HG03378 (cell line): ENCODE measurements at regions not wholly inside any gene's neighbourhood (a gene's known extent, or its start where the extent isn't known, plus 50 kb on each side); places are given as distances from the start of the nearest gene placed in this dataset.
A peak's percentile ranks its signal among the peaks of the same experiment; 100 is the strongest.

Experiments used
- ATAC-seq: cut with Tn5 transposase; IDR thresholded peaks from one replicate; pipeline ENCODE4 v1.9.1; 2021; ENCODE audit warnings: mild to moderate bottlenecking, moderate library complexity; ENCODE audit not compliant: unreplicated experiment

DNA sequence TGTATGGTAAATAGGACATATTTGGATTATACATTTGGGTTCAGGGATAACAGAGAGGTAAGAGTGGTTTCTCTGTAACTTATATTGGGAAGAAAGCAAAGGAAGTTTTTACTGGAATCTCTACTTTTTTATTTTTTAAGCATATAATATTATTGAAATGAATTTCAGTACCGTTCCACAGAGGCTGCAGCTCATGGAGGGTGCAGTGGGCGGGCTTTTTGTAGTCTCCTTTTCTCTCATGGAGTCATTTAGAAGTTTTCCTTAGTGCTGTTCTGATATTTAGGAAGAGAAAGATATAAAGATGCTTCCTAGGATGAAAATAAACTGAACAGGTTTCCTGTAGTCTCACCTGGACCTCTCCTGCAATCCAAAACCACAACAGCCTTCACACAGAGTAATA is 1153.3 kb upstream of the TMEFF2 start:
- no peak for ATAC-seq

- ATAC-seq = no peak
Observed at GRCh38 chr2:193336781-193337180, 1142.0 kb upstream of the TMEFF2 start.

DNA sequence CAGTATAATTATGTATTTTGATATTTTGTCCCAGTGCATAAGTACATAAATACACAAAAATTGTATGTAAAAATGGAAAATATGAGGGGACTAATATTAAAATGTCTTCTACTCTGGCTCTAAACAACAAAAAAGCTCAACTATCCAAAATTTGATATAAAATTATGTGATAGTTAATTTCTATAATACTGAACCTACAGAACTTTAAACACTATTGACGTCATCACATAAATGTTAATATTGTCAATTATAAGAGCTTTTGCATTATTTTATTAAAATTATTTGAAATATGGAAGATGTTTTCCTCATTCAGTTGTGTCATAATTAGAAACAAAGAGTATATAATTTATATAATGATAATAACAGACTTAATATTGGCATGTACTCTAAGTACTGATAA is 1139.7 kb upstream of the TMEFF2 start:
- no peak for ATAC-seq

GRCh38 chr2:193333539-193333938 is 1138.8 kb upstream of the TMEFF2 start:
- ATAC-seq = no peak

DNA sequence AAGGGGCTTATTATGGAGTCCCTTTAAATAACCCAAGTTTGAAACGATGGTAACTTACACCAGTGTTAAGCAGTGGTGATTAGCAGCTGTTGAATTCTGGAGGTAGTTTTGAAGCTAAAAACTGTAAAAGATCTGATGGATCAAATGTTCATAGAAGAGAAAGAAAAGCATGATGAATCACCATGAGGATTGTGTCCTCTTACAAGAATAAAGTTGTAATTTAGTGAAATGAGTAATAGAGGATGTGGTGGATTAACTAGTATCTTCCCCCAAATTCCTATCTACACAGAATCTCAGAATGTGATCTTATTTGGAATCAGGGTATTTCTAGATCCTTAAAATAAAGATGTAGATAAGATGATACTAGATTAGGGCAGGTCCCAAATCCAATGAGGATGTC is 1138.2 kb upstream of the TMEFF2 start:
- ATAC-seq = no peak

DNA sequence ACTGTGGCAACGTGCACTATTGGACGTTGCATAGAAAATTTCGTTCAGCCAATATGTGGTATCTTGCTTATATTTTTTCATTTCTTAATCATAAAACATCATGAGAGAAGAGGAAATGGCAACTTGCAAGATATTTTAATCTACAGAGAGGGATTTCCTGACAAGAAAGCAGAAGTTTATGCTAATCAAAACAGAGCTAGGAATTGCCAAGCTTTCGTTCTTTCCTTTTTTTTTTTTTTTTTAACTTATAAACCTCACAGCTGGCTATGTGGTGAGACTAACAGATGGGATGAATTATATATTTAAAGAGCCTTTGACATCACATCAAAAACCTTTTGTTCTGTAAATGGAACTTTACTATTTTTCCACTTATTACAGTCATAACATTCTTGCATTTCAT is 1136.9 kb upstream of the TMEFF2 start:
- no peak for ATAC-seq

GRCh38 chr2:193326296-193326695 is 1131.6 kb upstream of the TMEFF2 start:
- no peak for ATAC-seq

- no peak for ATAC-seq
Observed at GRCh38 chr2:193315428-193316091, 1120.8 kb upstream of the TMEFF2 start.

DNA sequence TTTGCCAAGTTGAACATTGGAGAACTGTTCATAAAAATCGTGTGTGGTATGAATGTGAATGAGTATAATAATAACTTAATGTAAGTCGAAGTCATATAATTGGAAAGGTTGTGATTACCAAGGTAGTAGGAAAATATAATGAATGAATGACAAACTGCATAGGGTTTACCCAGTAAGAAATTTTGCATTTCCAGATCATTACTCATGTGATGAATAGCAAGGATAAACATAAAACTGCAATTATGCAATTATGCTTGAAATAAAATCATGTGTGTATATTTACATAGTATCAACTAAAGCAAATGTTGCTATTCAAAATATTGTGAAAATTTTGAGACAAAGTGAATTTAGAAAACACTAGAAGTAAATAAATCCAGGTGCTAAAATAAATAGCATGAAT is 1108.7 kb upstream of the TMEFF2 start:
- ATAC-seq = no peak

GRCh38 chr2:193294371-193294770 is 1099.6 kb upstream of the TMEFF2 start:
- no peak for ATAC-seq

DNA sequence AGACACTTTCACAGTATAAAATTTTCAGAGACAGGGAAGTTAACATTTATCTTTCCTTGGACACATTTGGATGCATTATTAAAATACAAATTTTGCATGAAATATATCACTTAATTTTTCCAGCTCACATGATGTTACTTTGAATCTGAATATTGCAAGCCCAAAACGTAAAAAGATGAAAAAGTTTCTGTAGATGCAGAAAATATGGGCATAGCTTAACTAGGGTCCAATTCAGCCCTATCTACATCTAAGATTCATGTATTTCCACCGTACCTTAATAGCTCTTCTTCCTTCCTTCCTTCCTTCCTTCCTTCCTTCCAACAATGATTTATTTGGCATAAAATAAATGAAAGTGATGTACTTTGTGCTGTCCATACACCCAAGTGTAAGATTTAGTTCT is 1084.6 kb upstream of the TMEFF2 start:
- no peak for ATAC-seq

DNA sequence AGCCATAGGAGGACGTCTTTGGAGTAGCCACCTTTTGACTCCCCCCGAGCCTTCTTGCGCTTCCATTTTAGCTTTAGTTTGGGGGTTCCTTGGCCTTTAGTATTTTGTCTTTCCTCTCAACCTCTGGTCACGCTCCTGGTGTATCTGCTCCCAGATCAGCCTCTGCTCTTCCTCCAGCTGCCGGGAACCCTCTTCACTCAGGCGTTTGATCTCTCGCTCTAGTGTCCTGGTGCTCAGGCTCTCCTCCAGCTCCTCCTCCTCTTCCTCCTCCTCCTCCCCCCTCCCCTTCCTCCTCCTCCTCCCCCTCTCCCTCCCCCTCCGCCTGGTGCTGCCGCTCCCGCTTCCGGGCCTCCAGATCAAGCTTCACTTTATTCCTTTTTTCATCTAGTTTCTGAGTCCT is 1082.3 kb upstream of the TMEFF2 start:
- no peak for ATAC-seq

DNA sequence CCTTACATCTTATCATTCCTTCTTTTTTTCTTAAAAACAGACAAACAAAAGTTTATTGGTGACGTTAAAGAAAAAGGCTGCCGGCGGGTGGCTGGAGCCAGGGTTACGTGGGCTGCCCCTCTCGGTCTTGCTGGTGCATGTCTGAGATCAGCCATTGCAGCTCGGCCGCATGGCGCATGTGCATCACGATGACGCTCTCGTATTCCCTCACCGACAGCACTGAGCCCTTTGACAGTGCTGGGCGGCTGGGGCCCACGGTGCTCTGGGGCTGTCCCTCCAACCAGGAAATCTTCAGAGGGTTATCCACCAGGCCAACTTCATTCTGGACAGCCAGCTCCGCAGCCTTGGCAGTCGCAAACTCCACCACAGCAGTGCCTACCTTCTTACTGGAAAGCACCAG is 1081.8 kb upstream of the TMEFF2 start:
- no peak for ATAC-seq

DNA sequence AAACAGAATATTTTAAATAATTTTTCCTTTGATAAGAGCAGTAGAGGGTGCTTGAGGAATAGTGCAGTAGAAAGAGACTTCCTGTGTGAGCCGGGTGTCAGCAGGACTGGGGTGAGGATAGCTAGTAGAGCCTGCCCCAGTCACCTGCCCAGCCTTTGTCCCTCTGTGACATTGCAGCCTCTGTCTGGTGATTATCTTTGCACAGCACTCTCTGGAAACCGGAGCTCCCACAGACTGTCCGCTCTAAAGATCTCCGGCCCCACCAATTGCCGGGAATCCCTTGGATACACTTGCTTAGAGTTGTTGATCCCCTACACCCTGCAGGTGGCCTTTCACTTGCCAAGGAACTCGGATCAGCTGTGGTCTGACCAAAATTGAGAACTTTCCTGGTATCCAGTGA is 1081.3 kb upstream of the TMEFF2 start:
- no peak for ATAC-seq

GRCh38 chr2:193272011-193272410 is 1077.3 kb upstream of the TMEFF2 start:
- no peak for ATAC-seq

GRCh38 chr2:193270816-193271215 is 1076.1 kb upstream of the TMEFF2 start:
- ATAC-seq = no peak

DNA sequence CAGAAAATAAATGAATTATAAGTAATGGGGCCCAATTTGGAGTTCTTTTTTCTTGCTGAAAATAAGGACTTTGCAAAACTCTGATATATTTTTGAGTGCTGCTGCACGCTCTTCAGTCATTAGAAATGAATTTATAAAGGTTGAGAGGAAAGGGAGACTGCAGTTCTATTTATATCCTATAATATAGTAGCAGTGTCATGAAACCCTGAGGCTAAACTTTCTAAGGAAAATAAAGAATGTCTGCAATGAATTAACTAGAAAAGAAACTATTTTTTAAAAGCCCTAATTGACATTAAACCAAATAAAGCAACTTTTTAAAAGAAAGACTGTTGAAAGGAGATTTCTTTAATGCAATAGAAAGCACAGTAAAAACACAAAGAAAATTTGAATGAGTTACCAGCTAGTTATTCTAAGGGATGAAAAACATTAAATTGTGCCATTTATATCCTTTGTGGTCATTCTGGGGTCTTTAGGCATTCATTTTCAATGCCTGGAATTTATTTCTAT is 1072.8 kb upstream of the TMEFF2 start:
- no peak for ATAC-seq

DNA sequence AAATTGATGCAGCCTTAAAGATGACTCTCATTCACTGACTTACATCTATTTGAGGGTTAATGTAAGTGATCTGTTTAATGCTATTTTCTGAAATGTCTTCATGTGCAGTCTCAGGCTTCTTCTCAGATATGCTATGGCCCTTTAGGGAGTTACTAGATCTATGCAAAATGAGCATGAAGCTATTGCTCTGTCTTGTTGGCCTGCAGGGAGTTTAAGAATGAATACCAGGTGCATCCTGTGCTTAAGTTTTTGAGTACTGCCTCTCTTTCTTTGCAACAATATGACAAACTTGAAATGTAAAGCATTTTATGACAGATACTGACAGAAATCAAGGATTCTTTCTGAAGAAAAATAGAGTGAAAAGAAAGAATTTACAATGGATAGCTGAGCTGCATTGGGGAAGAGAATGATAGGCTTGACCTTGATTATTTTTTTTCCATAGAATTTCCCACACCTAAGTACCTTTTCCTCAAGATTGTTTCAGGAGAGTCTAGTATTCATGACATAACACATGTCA is 1058.3 kb upstream of the TMEFF2 start:
- ATAC-seq = no peak

DNA sequence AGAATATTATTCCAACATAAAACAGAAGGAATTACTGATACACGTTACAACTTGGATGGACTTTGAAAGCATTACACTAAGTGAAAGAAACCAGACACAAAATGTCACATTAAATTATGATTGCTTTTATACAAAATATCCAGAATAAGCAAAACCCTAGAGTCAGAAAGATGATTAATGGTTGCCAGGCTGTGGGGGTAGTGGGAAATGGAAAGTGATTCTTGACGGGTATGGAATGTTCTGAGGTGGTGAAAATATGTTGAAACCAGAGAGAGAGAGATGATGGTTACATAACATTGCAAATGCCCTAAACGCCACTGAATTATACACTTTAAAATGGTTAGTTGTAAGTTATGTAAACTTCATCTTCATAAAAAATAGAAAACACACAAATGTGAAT is 1057.2 kb upstream of the TMEFF2 start:
- no peak for ATAC-seq

- ATAC-seq = no peak
Observed at GRCh38 chr2:193250389-193250788, 1055.7 kb upstream of the TMEFF2 start.

GRCh38 chr2:193240752-193241151 is 1046.0 kb upstream of the TMEFF2 start:
- peak; percentile 62 for ATAC-seq

DNA sequence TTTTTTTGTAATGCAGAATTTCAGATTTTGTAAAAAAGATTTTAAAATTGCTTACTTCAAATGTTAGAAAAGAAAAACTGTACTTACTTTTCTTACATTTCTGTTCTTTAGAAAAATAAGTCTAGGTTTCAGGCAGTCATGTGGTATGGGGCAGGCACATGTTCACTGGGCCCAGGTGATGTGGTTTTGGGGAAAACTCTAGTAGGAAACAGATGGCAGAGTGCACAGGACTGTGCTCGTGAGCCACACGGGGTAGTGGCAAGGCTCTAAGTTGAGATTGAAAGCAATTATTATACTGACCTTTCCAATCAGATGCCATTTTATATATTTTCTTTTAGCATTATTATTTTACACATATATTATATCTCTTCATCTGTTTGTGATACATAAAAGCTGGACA is 1036.9 kb upstream of the TMEFF2 start:
- no peak for ATAC-seq

- no peak for ATAC-seq
Observed at GRCh38 chr2:193228276-193228675, 1033.5 kb upstream of the TMEFF2 start.
